ENCODE measurements at regions not wholly inside any gene's neighbourhood (a gene's known extent, or its start where the extent isn't known, plus 50 kb on each side); places are given as distances from the start of the nearest gene placed in this dataset.
"Not testable (repeated sequence)": the region's sequence is repeated elsewhere in the genome, so short reads cannot be mapped to it uniquely, and the experiment has no call there.

- no peaks in the 10 kb centered on the region for H3K27me3 Mint-ChIP-seq
- H3K4me3 Mint-ChIP-seq (ENCODE audit: low read depth), result no peak overlapping the region
- no peaks in the 10 kb centered on the region for H3K36me3 Mint-ChIP-seq (ENCODE audit: insufficient read depth)
- TF ChIP-seq, protein P1, sequence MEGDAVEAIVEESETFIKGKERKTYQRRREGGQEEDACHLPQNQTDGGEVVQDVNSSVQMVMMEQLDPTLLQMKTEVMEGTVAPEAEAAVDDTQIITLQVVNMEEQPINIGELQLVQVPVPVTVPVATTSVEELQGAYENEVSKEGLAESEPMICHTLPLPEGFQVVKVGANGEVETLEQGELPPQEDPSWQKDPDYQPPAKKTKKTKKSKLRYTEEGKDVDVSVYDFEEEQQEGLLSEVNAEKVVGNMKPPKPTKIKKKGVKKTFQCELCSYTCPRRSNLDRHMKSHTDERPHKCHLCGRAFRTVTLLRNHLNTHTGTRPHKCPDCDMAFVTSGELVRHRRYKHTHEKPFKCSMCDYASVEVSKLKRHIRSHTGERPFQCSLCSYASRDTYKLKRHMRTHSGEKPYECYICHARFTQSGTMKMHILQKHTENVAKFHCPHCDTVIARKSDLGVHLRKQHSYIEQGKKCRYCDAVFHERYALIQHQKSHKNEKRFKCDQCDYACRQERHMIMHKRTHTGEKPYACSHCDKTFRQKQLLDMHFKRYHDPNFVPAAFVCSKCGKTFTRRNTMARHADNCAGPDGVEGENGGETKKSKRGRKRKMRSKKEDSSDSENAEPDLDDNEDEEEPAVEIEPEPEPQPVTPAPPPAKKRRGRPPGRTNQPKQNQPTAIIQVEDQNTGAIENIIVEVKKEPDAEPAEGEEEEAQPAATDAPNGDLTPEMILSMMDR (IDR thresholded peaks at IDR 0.05; ENCODE audit: unreplicated experiment), result no peak
- H3K9me3 Mint-ChIP-seq (ENCODE audit: low read depth), result no peaks in the 10 kb centered on the region
- DNase-seq (ENCODE audit: low spot score, unreplicated experiment), result no peak
- peaks cover 3% of the 10 kb centered on the region for H3K4me1 Mint-ChIP-seq (ENCODE audit: low read depth)
- peak overlapping the region; percentile 24 for H3K27ac Mint-ChIP-seq
Measured at GRCh38 chr10:118958984-118959925, 70.3 kb upstream of the NANOS1 start.

DNA sequence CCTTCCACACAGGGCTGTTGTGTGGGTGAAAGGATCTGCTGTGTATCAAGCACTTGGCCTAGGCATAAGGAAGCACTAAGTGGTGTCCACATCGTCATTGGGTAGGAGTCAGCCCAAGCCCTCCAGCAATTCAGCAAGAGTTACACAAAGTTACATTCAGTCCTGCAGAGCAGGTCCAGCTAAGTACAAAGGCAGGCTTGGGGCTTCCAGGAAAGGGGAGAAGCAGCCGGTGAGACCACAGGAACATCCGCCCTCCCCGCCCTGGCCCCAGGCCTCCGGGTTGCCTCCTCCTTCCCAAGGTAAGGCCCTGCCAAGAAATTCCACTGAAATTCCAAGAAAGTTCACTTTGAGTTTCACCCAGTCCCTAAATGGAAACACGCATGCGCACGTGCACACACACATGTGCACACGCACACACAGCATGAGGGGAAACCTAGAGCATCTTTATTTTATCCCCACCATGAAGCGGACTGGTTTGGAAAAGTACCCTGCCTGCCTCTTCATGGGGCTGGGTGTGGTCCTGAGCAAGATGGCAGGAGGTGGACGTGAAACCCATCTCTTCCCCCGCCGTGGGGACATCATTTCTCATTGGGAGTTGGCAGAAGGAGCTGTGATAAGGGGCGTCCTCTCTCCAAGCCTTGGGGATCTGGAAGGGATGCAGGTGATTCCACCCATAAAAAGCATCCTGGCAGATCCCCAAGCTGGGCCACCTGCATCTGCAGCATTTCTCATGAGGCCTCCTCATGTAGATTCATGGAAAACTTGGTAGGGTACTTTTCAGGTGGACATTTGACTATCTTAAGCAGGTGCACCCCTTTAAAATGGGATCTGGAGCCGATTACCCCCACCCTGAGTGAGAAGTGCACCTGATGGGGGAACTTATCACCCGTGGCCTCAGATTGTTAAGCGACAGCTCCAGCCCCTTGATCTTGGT is 69.1 kb upstream of the NANOS1 start:
- Mint-ChIP-seq H3K9me3 (ENCODE audit: low read depth) (no peaks in the 10 kb centered on the region), H3K27me3 (no peaks in the 10 kb centered on the region), H3K27ac (no peak overlapping the region), H3K36me3 (ENCODE audit: insufficient read depth) (no peaks in the 10 kb centered on the region), H3K4me3 (ENCODE audit: low read depth) (no peak overlapping the region), H3K4me1 (ENCODE audit: low read depth) (peaks cover 4% of the 10 kb centered on the region)
- no peak for DNase-seq (ENCODE audit: low spot score, unreplicated experiment)
- TF ChIP-seq, protein P1 (IDR thresholded peaks at IDR 0.05; ENCODE audit: unreplicated experiment), result no peak

GRCh38 chr10:118961436-118961835 is 68.1 kb upstream of the NANOS1 start:
- Mint-ChIP-seq H3K36me3 (ENCODE audit: insufficient read depth) (no peaks in the 10 kb centered on the region), H3K27me3 (peaks cover 3% of the 10 kb centered on the region), H3K9me3 (ENCODE audit: low read depth) (no peaks in the 10 kb centered on the region), H3K4me3 (ENCODE audit: low read depth) (no peak overlapping the region), H3K4me1 (ENCODE audit: low read depth) (peaks cover 9% of the 10 kb centered on the region), H3K27ac (peak overlapping the region; percentile 15)
- TF ChIP-seq, protein P1 (IDR thresholded peaks at IDR 0.05; ENCODE audit: unreplicated experiment), result no peak
- no peak for DNase-seq (ENCODE audit: low spot score, unreplicated experiment)

- H3K27me3 Mint-ChIP-seq; H3K36me3 Mint-ChIP-seq (ENCODE audit: insufficient read depth); H3K9me3 Mint-ChIP-seq (ENCODE audit: low read depth); H3K27ac Mint-ChIP-seq; H3K4me1 Mint-ChIP-seq (ENCODE audit: low read depth); DNase-seq (ENCODE audit: low spot score, unreplicated experiment); H3K4me3 Mint-ChIP-seq (ENCODE audit: low read depth): not testable (repeated sequence)
Measured at GRCh38 chr10:118962331-118962868, 67.1 kb upstream of the NANOS1 start.

- no peak overlapping the region for H3K27ac Mint-ChIP-seq
- H3K36me3 Mint-ChIP-seq (ENCODE audit: insufficient read depth), result no peaks in the 10 kb centered on the region
Measured at GRCh38 chr10:118963341-118963740, 66.2 kb upstream of the NANOS1 start.

More at GRCh38 chr10:118963341-118963740, 66.2 kb upstream of the NANOS1 start:
- H3K4me3 Mint-ChIP-seq (ENCODE audit: low read depth), result no peak overlapping the region
- H3K9me3 Mint-ChIP-seq (ENCODE audit: low read depth), result no peaks in the 10 kb centered on the region
- H3K27me3 Mint-ChIP-seq, result peaks cover 5% of the 10 kb centered on the region
- TF ChIP-seq, protein P1 (IDR thresholded peaks at IDR 0.05; ENCODE audit: unreplicated experiment), result no peak
- no peak for DNase-seq (ENCODE audit: low spot score, unreplicated experiment)
- peaks cover 9% of the 10 kb centered on the region for H3K4me1 Mint-ChIP-seq (ENCODE audit: low read depth)

All from progenitor cell of endocrine pancreas (in vitro differentiated cells).